Neuron (in vitro differentiated cells): ENCODE measurements at regions not wholly inside any gene's neighbourhood (a gene's known extent, or its start where the extent isn't known, plus 50 kb on each side); places are given as distances from the start of the nearest gene placed in this dataset.
"Not testable (repeated sequence)": the region's sequence is repeated elsewhere in the genome, so short reads cannot be mapped to it uniquely, and the experiment has no call there.

Experiments used
- H2AFZ ChIP-seq: one replicate; pipeline ENCODE4 v1.6.1; 2013; ENCODE audit warnings: low read depth, mild to moderate bottlenecking, inconsistent platforms, low read length, moderate library complexity
- H3K27me3 ChIP-seq: one replicate; pipeline ENCODE4 v1.6.1; 2013; ENCODE audit warnings: low read length; ENCODE audit not compliant: insufficient read depth
- H3K36me3 ChIP-seq: one replicate; pipeline ENCODE4 v1.6.1; 2013; ENCODE audit warnings: low read length; ENCODE audit not compliant: insufficient read depth
- H3K4me1 ChIP-seq: one replicate; pipeline ENCODE4 v1.6.1; 2013; ENCODE audit warnings: low read length; ENCODE audit not compliant: insufficient read depth
- H3K4me3 ChIP-seq: 2 replicates; pipeline ENCODE4 v1.5.1; 2013; ENCODE audit warnings: mild to moderate bottlenecking, low read length, moderate library complexity
- H3K9me3 ChIP-seq: one replicate; pipeline ENCODE4 v1.6.1; 2013; ENCODE audit warnings: low read length

DNA sequence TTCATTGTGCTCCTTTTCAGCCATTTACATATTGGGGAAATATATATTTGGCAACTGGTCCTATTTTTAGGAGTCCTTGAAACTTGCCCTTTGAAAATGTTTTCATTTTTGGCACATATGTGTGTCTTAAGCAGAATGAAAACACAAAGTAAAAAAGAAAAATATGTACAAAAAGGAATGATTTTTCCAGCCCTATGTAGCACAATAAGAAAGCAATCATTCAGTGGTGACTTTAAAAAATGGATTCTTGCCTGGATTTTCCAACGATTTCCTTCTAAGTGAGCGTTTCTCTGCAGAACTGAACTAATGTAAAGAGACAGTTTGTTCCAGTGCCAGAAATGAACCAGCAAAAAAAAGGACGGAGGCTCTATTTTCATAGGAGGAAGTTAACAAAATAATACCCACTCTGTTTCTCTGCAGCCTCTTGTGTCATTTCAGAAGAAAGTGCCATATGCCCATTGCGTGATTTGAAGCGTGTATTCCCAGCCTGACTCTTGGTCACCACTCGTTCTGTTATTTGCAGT lies 340.1 kb downstream of the SETD4 start:
- no peak overlapping the region for H3K4me3 ChIP-seq
- H3K9me3 ChIP-seq = no peaks in the 10 kb centered on the region
- no peaks in the 10 kb centered on the region for H3K27me3 ChIP-seq
- H3K36me3 ChIP-seq = no peaks in the 10 kb centered on the region
- H2AFZ ChIP-seq = no peak overlapping the region
- peaks cover 9% of the 10 kb centered on the region for H3K4me1 ChIP-seq

DNA sequence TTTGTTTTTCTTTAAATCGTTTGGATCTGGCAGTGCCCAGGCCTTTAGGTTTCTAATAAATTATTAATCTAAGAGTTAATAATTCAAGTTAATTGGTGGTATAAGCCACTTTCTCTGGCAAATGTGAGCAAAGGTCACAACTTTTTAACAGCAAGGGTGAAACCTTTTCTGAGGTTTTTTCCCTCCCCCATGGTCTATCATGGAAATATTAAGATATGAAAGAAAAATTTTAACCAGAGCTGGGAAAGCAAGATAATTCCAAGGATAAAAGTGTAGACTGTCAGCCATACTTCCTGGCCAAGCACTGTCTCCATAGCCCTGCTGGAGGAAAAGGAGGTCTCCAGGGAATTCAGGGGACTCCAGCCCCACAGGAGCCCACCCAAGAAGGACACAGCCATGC lies 341.2 kb downstream of the SETD4 start:
- H3K27me3 ChIP-seq = no peaks in the 10 kb centered on the region
- H2AFZ ChIP-seq = no peak overlapping the region
- no peaks in the 10 kb centered on the region for H3K9me3 ChIP-seq
- no peak overlapping the region for H3K4me3 ChIP-seq
- H3K36me3 ChIP-seq = no peaks in the 10 kb centered on the region
- peaks cover 9% of the 10 kb centered on the region for H3K4me1 ChIP-seq

DNA sequence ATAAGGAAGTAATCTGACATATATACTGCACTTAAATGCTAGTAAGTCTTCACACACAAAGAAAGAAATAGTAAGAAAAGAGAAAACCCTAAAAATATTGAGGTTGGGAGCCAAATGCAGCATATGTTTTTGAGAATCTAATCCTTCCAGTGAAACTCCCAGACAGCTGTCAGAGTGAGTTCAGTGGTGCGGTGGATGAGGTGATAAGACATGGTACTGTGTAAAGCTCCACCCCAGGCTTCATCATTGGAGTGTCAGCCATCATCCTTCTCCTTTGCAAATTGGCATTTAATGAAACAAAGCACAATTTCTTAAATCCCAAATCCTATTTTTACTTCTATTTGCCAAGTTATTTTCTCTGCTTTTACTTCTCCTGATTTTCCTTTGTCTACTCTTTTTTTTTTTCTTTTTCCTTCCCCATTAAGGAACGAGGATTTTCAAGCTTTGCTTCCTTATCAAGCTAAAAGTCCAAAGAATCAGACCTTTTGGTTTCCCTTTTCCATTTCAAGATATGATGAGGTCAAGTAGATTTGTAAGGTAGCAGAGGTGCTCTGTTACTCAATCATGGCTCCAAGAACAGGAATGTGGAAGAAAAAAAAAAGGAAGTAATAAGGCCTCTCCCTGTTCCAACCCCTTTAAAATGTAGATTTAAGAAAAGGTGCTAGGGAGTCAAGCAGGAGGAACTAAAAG lies 343.3 kb downstream of the SETD4 start:
- no peaks in the 10 kb centered on the region for H3K36me3 ChIP-seq
- no peak overlapping the region for H3K4me3 ChIP-seq
- no peaks in the 10 kb centered on the region for H3K27me3 ChIP-seq
- H3K9me3 ChIP-seq = no peaks in the 10 kb centered on the region
- no peak overlapping the region for H2AFZ ChIP-seq
- peaks cover 9% of the 10 kb centered on the region for H3K4me1 ChIP-seq

DNA sequence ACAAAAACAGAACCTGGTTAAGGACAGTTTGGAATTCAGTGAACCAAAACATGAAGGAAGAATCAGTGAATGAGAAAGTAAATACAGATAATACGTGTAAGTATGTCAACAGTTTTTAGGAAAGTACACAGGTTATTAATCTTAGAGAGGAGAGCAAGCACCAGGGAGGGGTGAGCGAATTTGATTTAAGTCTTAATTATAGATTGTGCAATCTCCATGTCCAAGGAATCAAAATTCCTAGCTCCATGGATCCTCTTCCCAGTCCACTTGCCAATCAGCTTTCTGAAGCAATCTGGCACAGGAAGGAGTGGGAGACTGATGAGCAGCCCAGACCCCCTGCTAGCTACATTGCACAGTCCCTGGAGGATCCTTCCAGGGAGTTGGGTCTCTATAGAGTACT lies 346.4 kb downstream of the SETD4 start:
- Histone ChIP-seq H3K9me3 (no peaks in the 10 kb centered on the region), H3K36me3 (no peaks in the 10 kb centered on the region), H3K4me1 (peaks cover 9% of the 10 kb centered on the region), H3K27me3 (no peaks in the 10 kb centered on the region), H2AFZ (no peak overlapping the region), H3K4me3 (no peak overlapping the region)

DNA sequence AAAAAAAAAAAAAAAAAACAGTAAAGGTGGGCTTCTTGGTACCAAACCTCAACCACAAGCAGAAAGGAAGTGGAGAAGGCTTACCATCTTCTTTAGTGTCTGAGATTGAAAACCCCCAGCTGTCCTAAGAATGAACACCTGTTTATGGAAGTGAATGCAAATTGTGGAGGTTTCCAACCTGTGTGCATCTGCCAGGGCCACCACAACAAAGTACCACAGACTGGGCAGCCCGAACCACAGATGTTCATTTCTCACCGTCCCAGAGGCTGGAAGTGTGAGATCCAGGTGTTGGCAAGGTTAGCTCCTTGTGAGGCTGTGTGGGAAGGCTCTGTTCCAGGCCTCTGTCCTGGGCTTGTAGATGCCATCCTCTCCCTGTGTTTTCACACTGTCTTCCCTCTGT lies 348.7 kb downstream of the SETD4 start:
- H3K4me1 ChIP-seq = peaks cover 9% of the 10 kb centered on the region
- H3K9me3 ChIP-seq = no peaks in the 10 kb centered on the region
- no peaks in the 10 kb centered on the region for H3K36me3 ChIP-seq
- no peak overlapping the region for H2AFZ ChIP-seq
- H3K4me3 ChIP-seq = no peak overlapping the region
- no peaks in the 10 kb centered on the region for H3K27me3 ChIP-seq

DNA sequence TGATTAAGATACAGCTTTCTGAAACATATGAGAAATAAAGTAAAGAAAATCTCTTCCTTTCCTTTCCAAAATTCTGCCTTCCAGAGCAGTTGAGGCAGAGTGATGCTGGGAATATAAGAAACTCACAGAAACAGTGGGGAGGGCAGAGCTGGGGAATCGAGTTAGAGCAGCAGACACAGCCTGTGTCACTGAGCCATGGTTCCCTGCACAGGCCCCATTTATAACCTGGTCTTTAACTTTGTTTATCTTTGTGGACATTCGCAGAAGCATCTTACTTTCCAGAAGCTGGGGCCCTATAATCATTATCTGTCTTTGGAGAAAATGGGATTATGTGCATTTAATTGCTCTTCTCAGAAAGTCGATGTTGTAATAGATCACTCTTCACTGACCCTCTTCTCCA lies 349.1 kb downstream of the SETD4 start:
- H3K4me1 ChIP-seq = peaks cover 5% of the 10 kb centered on the region
- H3K27me3 ChIP-seq = no peaks in the 10 kb centered on the region
- no peaks in the 10 kb centered on the region for H3K9me3 ChIP-seq
- H2AFZ ChIP-seq = no peak overlapping the region
- no peaks in the 10 kb centered on the region for H3K36me3 ChIP-seq
- no peak overlapping the region for H3K4me3 ChIP-seq

DNA sequence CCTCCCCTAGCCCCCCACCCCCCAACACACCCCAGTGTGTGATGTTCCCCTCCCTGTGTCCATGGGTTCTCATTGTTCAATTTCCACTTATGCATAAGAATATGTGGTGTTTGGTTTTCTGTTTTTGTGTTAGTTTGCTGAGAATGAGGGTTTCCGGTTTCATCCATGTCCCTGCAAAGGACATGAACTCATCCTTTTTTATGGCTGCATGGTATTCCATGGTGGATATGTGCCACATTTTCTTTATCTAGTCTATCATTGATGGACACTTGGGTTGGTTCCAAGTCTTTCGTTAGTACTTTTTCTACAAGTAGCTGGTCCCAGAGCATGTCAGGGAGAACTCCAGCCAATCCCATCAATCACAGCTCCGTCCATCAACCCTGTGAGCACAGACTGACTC lies 350.3 kb downstream of the SETD4 start:
- not testable (repeated sequence) for H3K9me3 ChIP-seq, H3K27me3 ChIP-seq, H3K4me3 ChIP-seq, H3K4me1 ChIP-seq, H3K36me3 ChIP-seq, H2AFZ ChIP-seq

DNA sequence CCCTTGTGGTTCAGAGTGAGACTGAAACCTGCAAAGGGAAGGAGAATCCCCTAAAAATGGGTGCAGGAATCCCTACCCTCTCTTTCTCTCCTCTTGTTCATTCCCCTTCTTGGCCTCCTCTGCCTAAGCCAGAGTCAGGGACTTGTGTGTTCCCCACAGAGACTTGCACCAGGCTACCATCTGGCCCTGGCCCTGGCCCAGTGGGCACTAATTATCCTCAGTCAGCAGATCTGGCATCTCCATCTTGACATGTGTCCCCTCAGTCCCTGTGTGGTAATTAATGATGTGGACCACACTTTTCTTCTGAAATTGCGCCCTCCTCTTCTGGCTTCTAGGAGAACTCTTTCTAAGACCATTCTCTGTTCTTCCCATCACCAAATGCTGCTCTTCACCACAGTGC lies 354.4 kb downstream of the SETD4 start:
- Histone ChIP-seq H3K36me3 (no peaks in the 10 kb centered on the region), H3K27me3 (no peaks in the 10 kb centered on the region), H3K4me3 (no peak overlapping the region), H2AFZ (no peak overlapping the region), H3K9me3 (no peaks in the 10 kb centered on the region), H3K4me1 (no peaks in the 10 kb centered on the region)

DNA sequence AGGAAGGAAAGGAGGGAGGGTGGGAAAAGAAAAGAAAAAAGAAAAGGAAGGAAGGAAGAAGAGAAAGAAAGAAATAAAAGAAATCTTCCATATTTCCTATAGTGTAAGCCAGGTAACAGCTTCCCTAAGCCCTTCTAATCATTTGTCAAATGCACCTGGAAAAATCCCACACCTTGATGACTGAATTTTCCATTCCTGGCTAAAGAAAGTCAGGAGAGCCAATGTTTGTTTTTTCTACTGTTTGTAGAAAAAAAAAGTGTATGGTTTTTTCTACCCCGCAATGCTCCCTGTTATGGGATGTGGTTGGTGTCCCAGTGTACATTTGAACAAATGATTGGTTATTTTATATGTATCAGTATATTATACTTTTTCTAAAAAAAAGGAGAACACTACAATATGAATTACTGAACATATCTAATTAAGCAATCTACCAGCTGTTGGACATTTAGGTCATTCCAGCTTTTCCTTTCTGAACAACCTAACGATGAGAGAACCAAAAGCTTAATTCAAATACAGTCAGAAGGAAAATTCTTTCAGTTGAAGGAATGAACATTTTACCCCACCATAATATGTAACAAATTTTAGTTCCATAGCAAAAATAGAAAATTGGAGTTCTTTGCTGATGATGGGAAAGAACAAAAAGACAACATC lies 355.0 kb downstream of the SETD4 start:
- Histone ChIP-seq H3K36me3 (no peaks in the 10 kb centered on the region), H3K27me3 (no peaks in the 10 kb centered on the region), H3K9me3 (no peaks in the 10 kb centered on the region), H2AFZ (no peak overlapping the region), H3K4me1 (no peaks in the 10 kb centered on the region), H3K4me3 (no peak overlapping the region)

DNA sequence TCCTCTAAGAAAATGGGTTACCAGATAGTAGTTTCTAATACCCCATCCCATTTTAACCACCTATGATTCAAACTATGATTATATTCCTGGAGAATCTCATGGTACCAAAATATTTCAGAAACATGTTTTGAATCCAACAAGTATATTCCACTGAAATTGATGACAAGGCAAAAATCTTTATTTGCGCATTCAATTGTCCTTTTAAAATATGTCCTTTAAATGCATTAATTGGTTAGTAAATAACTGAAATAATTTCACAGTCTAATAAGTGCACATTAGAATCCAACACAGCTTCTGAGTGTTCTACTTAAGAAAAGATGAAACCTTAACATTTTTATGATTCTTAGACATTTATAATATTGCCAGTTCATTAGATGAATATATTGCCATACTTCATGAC lies 356.6 kb downstream of the SETD4 start:
- H3K36me3 ChIP-seq = no peaks in the 10 kb centered on the region
- H3K27me3 ChIP-seq = no peaks in the 10 kb centered on the region
- no peaks in the 10 kb centered on the region for H3K9me3 ChIP-seq
- H2AFZ ChIP-seq = no peak overlapping the region
- no peaks in the 10 kb centered on the region for H3K4me1 ChIP-seq
- no peak overlapping the region for H3K4me3 ChIP-seq

DNA sequence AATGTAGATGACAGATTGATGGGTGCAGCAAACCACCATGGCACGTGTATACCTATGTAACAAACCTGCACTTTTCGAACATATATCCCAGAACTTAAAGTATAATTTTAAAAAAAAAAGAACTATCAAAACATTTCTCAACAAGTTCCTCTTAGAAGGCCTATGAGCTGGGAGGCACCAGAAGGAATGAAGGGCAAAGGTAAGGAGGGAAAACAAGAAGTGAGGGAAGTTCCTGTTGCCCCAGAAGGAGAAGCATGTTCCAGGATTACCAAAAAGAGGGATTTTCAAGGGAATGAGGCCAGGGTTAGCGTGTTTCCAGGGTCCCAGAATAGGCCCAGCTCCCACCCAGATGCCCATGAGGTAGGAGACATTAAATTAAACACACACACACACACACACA lies 361.0 kb downstream of the SETD4 start:
- Histone ChIP-seq H3K36me3 (no peaks in the 10 kb centered on the region), H3K27me3 (no peaks in the 10 kb centered on the region), H3K4me3 (no peak overlapping the region), H3K9me3 (no peaks in the 10 kb centered on the region), H2AFZ (no peak overlapping the region), H3K4me1 (no peaks in the 10 kb centered on the region)

DNA sequence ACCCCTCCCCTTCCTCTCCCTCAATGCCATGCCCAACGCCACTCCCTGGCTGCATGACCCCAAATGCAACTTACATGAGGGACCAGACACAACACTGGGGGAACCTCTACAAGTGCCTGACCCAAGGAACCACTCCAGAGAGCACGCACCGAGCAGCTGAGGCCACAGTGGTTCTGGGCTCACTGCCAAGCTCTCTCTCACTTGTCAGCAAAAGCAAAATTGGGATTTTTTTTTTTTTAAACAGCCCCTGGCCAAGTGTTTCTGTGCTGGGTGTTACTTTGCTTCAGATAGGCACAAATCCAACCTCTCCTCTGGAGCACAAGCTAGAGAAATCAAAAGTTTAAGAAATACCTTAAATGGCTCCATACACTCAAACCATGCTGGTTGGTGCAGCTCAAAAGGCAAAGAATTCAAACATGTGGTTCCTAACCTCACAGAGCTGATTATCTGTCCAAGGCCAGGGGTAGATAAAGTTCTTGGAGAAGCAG lies 363.0 kb downstream of the SETD4 start:
- H3K4me3 ChIP-seq = no peak overlapping the region
- H3K4me1 ChIP-seq = no peaks in the 10 kb centered on the region
- no peaks in the 10 kb centered on the region for H3K27me3 ChIP-seq
- H3K9me3 ChIP-seq = no peaks in the 10 kb centered on the region
- no peak overlapping the region for H2AFZ ChIP-seq
- no peaks in the 10 kb centered on the region for H3K36me3 ChIP-seq

DNA sequence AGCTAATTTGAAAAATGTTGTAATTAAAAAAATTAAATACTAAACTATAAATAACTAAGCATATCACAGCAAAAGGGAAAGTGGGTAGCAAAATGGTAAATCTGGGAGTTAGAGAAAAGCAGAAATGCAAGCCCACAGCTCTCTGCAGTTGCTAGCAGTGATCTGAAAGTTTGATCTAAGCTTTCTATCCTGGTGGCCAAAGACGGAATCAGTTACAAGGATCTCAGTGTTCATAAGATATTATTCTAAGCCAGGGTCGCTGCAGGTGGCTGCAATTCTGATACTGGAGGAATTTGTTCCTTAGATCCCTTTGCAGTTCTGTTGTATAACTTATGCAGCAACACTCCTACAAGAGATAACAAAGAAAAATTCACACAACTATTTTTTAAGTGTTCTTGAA lies 363.7 kb downstream of the SETD4 start:
- H3K27me3 ChIP-seq = no peaks in the 10 kb centered on the region
- H3K4me3 ChIP-seq = no peak overlapping the region
- H3K36me3 ChIP-seq = no peaks in the 10 kb centered on the region
- H3K9me3 ChIP-seq = no peaks in the 10 kb centered on the region
- no peaks in the 10 kb centered on the region for H3K4me1 ChIP-seq
- H2AFZ ChIP-seq = no peak overlapping the region
